ENCODE measurements at regions not wholly inside any gene's neighbourhood (a gene's known extent, or its start where the extent isn't known, plus 50 kb on each side); places are given as distances from the start of the nearest gene placed in this dataset.

DNA sequence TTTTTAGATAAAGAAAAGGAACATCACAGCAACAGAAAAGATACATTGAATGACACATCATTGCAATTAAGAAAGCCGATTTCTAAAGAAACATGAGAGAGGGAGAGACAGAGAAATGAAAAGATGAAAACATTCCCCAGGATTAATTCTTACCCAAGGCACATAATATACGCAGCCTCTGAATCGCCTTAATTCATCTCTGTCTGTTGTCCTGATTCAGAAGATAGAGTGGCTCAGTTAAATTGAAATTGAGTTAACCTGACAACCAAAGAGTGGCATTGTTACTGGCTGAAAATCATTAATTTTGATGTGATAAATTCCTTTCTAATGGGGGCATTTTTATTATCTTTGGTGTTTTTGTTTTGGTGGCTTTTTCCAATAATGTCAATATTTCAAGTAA, 701.9 kb downstream of the EDEM1 start:
- H3K9me3 ChIP-seq, result no peaks in the 10 kb centered on the region
- no peak for TF ChIP-seq EP300 (IDR thresholded peaks at IDR 0.05)
- TF ChIP-seq, protein P1, sequence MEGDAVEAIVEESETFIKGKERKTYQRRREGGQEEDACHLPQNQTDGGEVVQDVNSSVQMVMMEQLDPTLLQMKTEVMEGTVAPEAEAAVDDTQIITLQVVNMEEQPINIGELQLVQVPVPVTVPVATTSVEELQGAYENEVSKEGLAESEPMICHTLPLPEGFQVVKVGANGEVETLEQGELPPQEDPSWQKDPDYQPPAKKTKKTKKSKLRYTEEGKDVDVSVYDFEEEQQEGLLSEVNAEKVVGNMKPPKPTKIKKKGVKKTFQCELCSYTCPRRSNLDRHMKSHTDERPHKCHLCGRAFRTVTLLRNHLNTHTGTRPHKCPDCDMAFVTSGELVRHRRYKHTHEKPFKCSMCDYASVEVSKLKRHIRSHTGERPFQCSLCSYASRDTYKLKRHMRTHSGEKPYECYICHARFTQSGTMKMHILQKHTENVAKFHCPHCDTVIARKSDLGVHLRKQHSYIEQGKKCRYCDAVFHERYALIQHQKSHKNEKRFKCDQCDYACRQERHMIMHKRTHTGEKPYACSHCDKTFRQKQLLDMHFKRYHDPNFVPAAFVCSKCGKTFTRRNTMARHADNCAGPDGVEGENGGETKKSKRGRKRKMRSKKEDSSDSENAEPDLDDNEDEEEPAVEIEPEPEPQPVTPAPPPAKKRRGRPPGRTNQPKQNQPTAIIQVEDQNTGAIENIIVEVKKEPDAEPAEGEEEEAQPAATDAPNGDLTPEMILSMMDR (IDR thresholded peaks at IDR 0.05), result no peak
- TF ChIP-seq POLR2A (IDR thresholded peaks at IDR 0.05), result no peak
- no peaks in the 10 kb centered on the region for H3K36me3 ChIP-seq
- 73 to 90% methylated on average over 3 of the region's 3 CpGs for WGBS, 2 donors
- no peak for DNase-seq (ENCODE audit: low spot score in 2 of 2)
- no peak overlapping the region for H3K4me3 ChIP-seq
- no peaks in the 10 kb centered on the region for H3K27me3 ChIP-seq
- no peak overlapping the region for H3K27ac ChIP-seq
- no peaks in the 10 kb centered on the region for H3K4me1 ChIP-seq

DNA sequence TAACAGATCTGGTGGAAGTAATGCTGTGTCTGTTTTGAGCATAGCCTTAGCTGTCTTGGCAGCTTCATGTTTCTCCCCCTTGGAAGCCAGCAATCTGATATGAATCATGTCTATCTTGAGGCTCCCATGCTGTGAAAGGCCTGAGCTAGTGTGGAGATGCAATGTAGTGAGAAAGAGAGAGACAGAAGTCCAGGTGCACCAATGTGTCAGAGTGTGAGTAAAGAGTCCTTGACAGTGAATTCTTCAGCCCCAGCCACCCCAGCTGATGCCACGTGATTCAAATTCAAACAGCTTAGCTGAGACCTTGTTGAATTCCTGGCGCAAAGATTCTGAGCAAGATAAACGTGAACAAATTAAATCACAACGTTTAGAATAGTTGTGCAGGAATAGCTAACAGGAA, 704.2 kb downstream of the EDEM1 start:
- no peaks in the 10 kb centered on the region for H3K36me3 ChIP-seq
- H3K27ac ChIP-seq, result no peak overlapping the region
- no peaks in the 10 kb centered on the region for H3K9me3 ChIP-seq
- DNase-seq (ENCODE audit: low spot score in 2 of 2), result no peak
- no peak overlapping the region for H3K4me3 ChIP-seq
- no peaks in the 10 kb centered on the region for H3K4me1 ChIP-seq
- WGBS, 2 donors, result 68 to 69% methylated on average over 4 of the region's 4 CpGs
- no peaks in the 10 kb centered on the region for H3K27me3 ChIP-seq
- no peak for TF ChIP-seq POLR2A (IDR thresholded peaks at IDR 0.05)

DNA sequence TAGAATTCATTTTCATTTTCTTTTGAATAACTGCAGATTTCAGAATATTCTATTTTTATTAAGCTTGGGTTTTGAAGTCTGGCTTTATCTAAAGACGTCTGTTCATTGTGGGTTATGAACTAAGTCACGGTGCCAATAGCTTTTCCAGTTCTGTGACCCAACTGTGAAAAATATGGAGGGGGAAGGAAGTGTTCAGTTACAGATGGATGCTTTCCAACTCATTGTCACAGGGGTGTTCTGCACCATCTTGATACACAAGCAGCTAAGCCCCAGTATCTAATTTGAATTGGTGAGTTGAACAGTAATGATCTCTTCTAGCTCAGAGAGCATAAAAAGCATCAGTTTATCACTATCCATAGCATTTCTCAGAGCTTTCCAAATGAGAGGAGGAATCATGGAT, 710.6 kb downstream of the EDEM1 start:
- Histone ChIP-seq H3K27me3 (no peaks in the 10 kb centered on the region), H3K4me1 (no peaks in the 10 kb centered on the region), H3K4me3 (no peak overlapping the region), H3K9me3 (no peaks in the 10 kb centered on the region), H3K36me3 (no peaks in the 10 kb centered on the region), H3K27ac (no peak overlapping the region)
- TF ChIP-seq POLR2A (IDR thresholded peaks at IDR 0.05), result no peak
- no peak for TF ChIP-seq EP300 (IDR thresholded peaks at IDR 0.05)
- TF ChIP-seq, protein P1 (IDR thresholded peaks at IDR 0.05), result no peak
- DNase-seq (ENCODE audit: low spot score in 2 of 2), result no peak
- 26 to 38% methylated on average over 2 of the region's 2 CpGs for WGBS, 2 donors

DNA sequence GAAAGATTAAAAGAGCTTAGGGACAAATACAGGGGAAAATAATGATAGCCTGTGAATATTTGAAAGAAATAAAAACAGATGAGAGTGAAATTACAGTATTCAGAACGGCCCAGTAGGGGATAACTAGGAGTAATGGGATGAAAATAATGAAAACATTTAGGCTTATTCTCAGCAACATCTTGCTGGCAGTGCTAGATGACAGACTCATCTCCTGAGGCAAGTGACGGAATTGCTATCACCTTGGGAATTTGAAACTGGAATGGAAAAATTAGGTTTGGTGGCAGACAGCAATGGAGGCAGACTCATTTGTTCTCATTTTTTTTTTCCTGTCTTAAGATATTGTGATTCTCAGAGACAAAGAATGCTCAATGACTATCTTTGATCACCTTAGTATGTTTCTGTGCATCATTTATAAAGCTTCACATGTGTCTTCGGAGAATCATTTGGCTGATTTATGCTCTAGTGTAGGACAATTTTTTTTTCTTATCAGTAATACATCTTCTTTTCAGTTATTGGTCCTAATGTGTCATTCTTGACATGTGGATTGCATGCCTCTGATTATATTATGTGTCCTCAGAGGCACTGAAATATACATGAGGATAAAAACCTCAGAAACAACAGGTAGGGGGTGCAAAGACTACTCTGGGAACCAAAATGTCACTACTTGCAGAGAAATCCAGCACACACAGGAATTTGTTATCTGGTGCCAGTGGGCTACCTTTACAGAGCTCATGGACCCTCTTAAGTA, 711.7 kb downstream of the EDEM1 start:
- peaks cover 0 to 6% (median 0%) of the 10 kb centered on the region in 4 donors for H3K9me3 ChIP-seq
- H3K36me3 ChIP-seq, result no peaks in the 10 kb centered on the region
- TF ChIP-seq, protein P1 (IDR thresholded peaks at IDR 0.05), result no peak
- TF ChIP-seq POLR2A (IDR thresholded peaks at IDR 0.05), result no peak
- no peak overlapping the region for H3K4me3 ChIP-seq
- H3K4me1 ChIP-seq, result no peaks in the 10 kb centered on the region
- DNase-seq (ENCODE audit: low spot score in 2 of 2), result no peak
- H3K27me3 ChIP-seq, result no peaks in the 10 kb centered on the region
- no peak overlapping the region for H3K27ac ChIP-seq
- WGBS, 2 donors, result 57 to 66% methylated on average over 3 of the region's 3 CpGs

DNA sequence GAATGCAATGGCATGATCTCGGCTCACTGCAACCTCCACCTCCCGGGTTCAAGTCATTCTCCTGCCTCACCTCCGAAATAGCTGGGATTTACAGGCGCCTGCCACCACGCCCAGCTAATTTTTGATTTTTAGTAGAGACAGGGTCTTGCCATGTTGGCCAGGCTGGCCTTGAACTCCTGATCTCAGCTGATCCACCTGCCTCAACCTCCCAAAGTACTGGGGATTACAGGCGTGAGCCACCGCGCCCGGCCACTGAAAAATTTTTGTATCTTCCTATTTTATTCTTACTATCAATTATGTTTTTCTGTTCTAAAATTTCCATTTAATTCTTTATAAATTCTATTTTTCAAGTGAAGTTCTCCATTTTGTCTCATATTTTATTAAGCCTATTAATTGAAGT, 730.4 kb downstream of the EDEM1 start:
- 96 to 98% methylated on average over 9 of the region's 9 CpGs for WGBS, 2 donors
- H3K9me3 ChIP-seq, result no peaks in the 10 kb centered on the region
- H3K27ac ChIP-seq, result no peak overlapping the region
- H3K27me3 ChIP-seq, result no peaks in the 10 kb centered on the region
- no peak for DNase-seq (ENCODE audit: low spot score in 2 of 2)
- TF ChIP-seq POLR2A (IDR thresholded peaks at IDR 0.05) (no peak), EP300 (IDR thresholded peaks at IDR 0.05) (no peak)
- TF ChIP-seq, protein P1 (IDR thresholded peaks at IDR 0.05), result no peak
- H3K4me3 ChIP-seq, result no peak overlapping the region
- no peaks in the 10 kb centered on the region for H3K4me1 ChIP-seq
- no peaks in the 10 kb centered on the region for H3K36me3 ChIP-seq
